Mesendoderm (in vitro differentiated cells): ENCODE measurements at regions not wholly inside any gene's neighbourhood (a gene's known extent, or its start where the extent isn't known, plus 50 kb on each side); places are given as distances from the start of the nearest gene placed in this dataset.
A peak's percentile ranks its signal among the peaks of the same experiment; 100 is the strongest.

Source experiments
- DNase-seq: peaks from one replicate; pipeline ENCODE4 v3.0.0; 2013
- H2AK5ac ChIP-seq: 2 replicates; pipeline ENCODE4 v1.6.1; 2013; ENCODE audit warnings: low read length, inconsistent platforms
- H2BK120ac ChIP-seq: 2 replicates; pipeline ENCODE4 v1.6.1; 2013; ENCODE audit warnings: low read depth, mild to moderate bottlenecking, low read length, moderate library complexity, mixed read lengths
- H2BK15ac ChIP-seq: replicated peaks from 2 replicates; pipeline ENCODE4 v1.6.1; 2013; ENCODE audit warnings: low read depth, mild to moderate bottlenecking, moderate library complexity
- H2BK5ac ChIP-seq: 2 replicates; pipeline ENCODE4 v1.6.1; 2013; ENCODE audit warnings: low read length, inconsistent platforms
- H3K18ac ChIP-seq: 2 replicates; pipeline ENCODE4 v1.6.1; 2013; ENCODE audit warnings: mild to moderate bottlenecking, low read length, mixed read lengths
- H3K23ac ChIP-seq: one replicate; pipeline ENCODE4 v1.6.1; 2013; ENCODE audit warnings: low read length
- H3K27ac ChIP-seq: 2 replicates; pipeline ENCODE4 v1.5.1; 2013; ENCODE audit warnings: low read depth, mild to moderate bottlenecking, inconsistent platforms, low read length, moderate library complexity
- H3K27me3 ChIP-seq: 2 replicates; pipeline ENCODE4 v1.6.1; 2013; ENCODE audit warnings: low read length, control low read depth, mild to moderate bottlenecking, inconsistent platforms; ENCODE audit not compliant: insufficient read depth, poor library complexity
- H3K36me3 ChIP-seq: 2 replicates; pipeline ENCODE4 v1.6.1; 2013; ENCODE audit warnings: low read length, inconsistent platforms; ENCODE audit not compliant: control insufficient read depth, insufficient read depth
- H3K4ac ChIP-seq: one replicate; pipeline ENCODE4 v1.6.1; 2013; ENCODE audit warnings: low read depth, mild to moderate bottlenecking, low read length, moderate library complexity
- H3K4me1 ChIP-seq: 2 replicates; pipeline ENCODE4 v1.6.1; 2013; ENCODE audit warnings: low read depth, low read length, inconsistent platforms; ENCODE audit not compliant: control insufficient read depth
- H3K4me2 ChIP-seq: 2 replicates; pipeline ENCODE4 v1.6.1; 2013; ENCODE audit warnings: low read length
- H3K4me3 ChIP-seq: 2 replicates; pipeline ENCODE4 v1.5.1; 2013; ENCODE audit warnings: mild to moderate bottlenecking, low read length
- H3K56ac ChIP-seq: one replicate; pipeline ENCODE4 v1.6.1; 2013; ENCODE audit warnings: low read length
- H3K79me1 ChIP-seq: 2 replicates; pipeline ENCODE4 v1.6.1; 2013; ENCODE audit warnings: low read length, inconsistent platforms
- H3K79me2 ChIP-seq: 2 replicates; pipeline ENCODE4 v1.6.1; 2013; ENCODE audit warnings: mild to moderate bottlenecking, low read length; ENCODE audit not compliant: control insufficient read depth, insufficient read depth
- H3K9ac ChIP-seq: 2 replicates; pipeline ENCODE4 v1.6.1; 2013; ENCODE audit warnings: low read length, inconsistent platforms
- H4K5ac ChIP-seq: one replicate; pipeline ENCODE4 v1.6.1; 2013; ENCODE audit warnings: low read length
- H4K8ac ChIP-seq: one replicate; pipeline ENCODE4 v1.6.1; 2013; ENCODE audit warnings: low read depth, mild to moderate bottlenecking, control low read depth, low read length, moderate library complexity
- WGBS: extraction: QIAGEN DNeasy Blood & Tissue Kit; methylation state at CpG from one replicate; pipeline ENCODE4 v1.1.7; 2013; ENCODE audit warnings: low lambda C conversion rate, missing lambda C conversion rate; ENCODE audit not compliant: insufficient coverage; ENCODE audit errors: extremely low coverage; 5-methylcytosine and 5-hydroxymethylcytosine counted together

DNA sequence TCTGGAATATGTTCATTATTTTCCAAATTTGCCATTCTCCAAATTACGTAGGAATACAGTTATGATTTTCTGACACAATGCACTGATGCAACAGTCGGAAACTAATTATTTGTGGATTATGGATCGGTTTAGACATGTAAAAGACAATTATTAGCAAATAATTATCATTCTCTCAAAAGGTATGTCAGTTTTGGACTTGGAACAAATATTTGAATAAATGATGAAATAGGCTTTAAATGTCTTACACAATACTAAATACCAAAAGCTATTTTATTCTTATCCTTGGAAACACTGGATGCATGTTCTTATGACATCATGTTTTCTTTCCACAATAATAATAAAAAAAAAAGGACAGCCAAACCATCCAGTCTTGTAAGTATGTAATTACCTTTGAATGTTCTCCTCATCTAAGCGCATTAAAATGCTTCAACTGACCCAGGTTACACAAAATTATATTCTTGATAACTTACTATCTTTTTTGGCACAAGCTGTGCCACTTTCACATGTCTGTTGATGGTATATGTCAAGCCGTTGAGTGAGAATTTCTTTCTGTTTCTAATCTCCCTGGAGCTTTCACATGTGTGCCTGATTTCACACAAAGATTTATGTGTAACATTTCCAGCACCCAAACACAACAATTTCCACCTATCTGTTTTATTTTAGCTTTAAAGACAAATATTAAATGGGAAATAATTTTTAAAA, 238.5 kb upstream of the ZNF385D start:
- Histone ChIP-seq H3K18ac (no peak overlapping the region), H3K9ac (no peak overlapping the region), H3K4me3 (no peak overlapping the region), H3K4ac (no peak overlapping the region), H3K23ac (no peak overlapping the region), H3K36me3 (no peaks in the 10 kb centered on the region), H4K8ac (no peak overlapping the region), H2BK15ac (no peak overlapping the region), H2BK5ac (no peak overlapping the region), H3K56ac (no peak overlapping the region), H3K79me2 (no peaks in the 10 kb centered on the region), H3K27ac (no peak overlapping the region), H2AK5ac (no peak overlapping the region), H4K5ac (no peak overlapping the region), H3K27me3 (no peaks in the 10 kb centered on the region), H3K4me2 (no peak overlapping the region), H3K4me1 (no peaks in the 10 kb centered on the region), H3K79me1 (no peaks in the 10 kb centered on the region), H2BK120ac (no peak overlapping the region)
- DNase-seq = no peak
- WGBS = no CpG with 5 or more reads among the region's 5 CpGs

DNA sequence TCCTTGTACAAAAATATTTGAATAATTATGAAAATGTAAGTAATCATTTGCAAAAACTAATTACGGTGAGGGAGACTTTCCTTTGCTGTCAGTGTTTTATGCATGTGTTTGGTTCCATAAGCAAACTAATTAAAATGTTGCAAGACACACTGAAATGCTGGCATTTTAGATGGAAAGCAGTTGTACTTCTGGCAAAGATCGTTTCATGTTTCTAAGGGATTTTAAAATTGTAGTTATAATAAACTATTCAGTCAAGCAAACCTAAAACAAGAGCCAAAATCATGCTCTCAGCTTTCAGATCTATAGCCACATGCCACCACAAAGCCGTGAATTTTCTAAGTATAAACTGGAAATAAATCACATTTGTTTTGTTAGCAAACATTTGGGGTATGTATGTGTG, 240.1 kb upstream of the ZNF385D start:
- Histone ChIP-seq H4K8ac (no peak overlapping the region), H2AK5ac (no peak overlapping the region), H3K4me2 (no peak overlapping the region), H4K5ac (no peak overlapping the region), H3K27me3 (no peaks in the 10 kb centered on the region), H2BK15ac (no peak overlapping the region), H3K27ac (no peak overlapping the region), H2BK5ac (no peak overlapping the region), H3K4me3 (no peak overlapping the region), H3K4me1 (no peaks in the 10 kb centered on the region), H3K9ac (no peak overlapping the region), H3K23ac (no peak overlapping the region), H3K79me1 (no peaks in the 10 kb centered on the region), H3K18ac (no peak overlapping the region), H2BK120ac (no peak overlapping the region), H3K56ac (no peak overlapping the region), H3K79me2 (no peaks in the 10 kb centered on the region), H3K36me3 (no peaks in the 10 kb centered on the region), H3K4ac (no peak overlapping the region)
- WGBS = no CpG with 5 or more reads among the region's 3 CpGs
- DNase-seq = no peak

DNA sequence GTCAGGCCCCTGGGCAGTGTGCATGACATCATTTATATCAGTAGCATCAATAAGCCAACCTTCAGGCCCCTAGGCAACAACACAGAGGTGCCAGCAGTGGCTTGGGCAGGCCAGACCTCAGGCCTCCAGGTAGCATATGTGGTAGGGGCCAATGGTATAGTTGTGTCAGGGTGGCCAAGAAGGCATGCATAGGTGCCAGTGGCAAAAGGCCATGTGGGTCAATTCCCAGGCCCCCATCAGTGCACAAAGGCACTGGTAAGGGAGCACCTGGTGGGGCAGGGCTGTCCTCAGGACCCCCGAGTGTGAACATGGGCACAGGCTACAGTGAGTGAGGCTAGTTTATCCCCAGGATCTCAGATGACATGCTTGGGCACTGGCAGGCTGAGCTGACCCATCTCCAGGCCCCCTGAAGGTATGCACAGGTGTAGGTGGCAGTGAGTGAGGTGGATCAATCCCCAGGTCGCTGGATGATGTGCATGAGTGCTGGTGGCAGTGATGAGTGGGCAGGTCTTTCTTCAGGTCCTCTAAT, 244.1 kb upstream of the ZNF385D start:
- H2BK15ac ChIP-seq = no peak overlapping the region
- H3K4me2 ChIP-seq = no peak overlapping the region
- no peaks in the 10 kb centered on the region for H3K27me3 ChIP-seq
- no peak overlapping the region for H3K27ac ChIP-seq
- H4K8ac ChIP-seq = no peak overlapping the region
- H4K5ac ChIP-seq = no peak overlapping the region
- no peak overlapping the region for H2AK5ac ChIP-seq
- H3K36me3 ChIP-seq = no peaks in the 10 kb centered on the region
- no peak for DNase-seq
- no peak overlapping the region for H3K9ac ChIP-seq
- no peak overlapping the region for H3K23ac ChIP-seq
- no peak overlapping the region for H3K56ac ChIP-seq
- H3K18ac ChIP-seq = no peak overlapping the region
- WGBS = no CpG with 5 or more reads among the region's 2 CpGs
- no peak overlapping the region for H2BK120ac ChIP-seq
- no peak overlapping the region for H3K4ac ChIP-seq
- no peaks in the 10 kb centered on the region for H3K79me2 ChIP-seq
- no peak overlapping the region for H2BK5ac ChIP-seq
- no peaks in the 10 kb centered on the region for H3K79me1 ChIP-seq
- H3K4me1 ChIP-seq = no peaks in the 10 kb centered on the region
- H3K4me3 ChIP-seq = no peak overlapping the region

DNA sequence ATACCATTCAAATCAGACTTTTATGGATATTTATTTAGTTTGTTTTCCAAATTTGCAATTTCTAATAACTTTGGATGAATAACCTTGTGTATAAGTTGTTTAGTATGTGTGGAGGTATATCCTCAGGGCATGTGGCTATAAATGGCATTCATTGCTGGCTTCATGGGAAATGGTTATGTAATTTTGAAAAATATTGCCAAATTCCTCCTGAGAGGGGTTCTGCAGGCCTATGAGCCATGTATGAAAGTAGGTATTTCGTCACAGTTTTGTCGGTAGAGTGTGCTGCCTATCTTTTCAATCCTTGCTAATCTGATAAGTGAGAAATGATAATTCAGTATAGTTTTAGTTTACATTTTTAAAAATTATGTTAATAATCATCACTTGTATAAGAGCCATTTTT, 256.4 kb upstream of the ZNF385D start:
- Histone ChIP-seq H3K18ac (no peak overlapping the region), H3K79me2 (no peaks in the 10 kb centered on the region), H3K27ac (no peak overlapping the region), H2BK15ac (no peak overlapping the region), H3K79me1 (no peaks in the 10 kb centered on the region), H3K23ac (no peak overlapping the region), H4K8ac (no peak overlapping the region), H3K27me3 (no peaks in the 10 kb centered on the region), H4K5ac (no peak overlapping the region), H3K56ac (no peak overlapping the region), H3K4me1 (no peaks in the 10 kb centered on the region), H2AK5ac (no peak overlapping the region), H2BK120ac (no peak overlapping the region), H3K36me3 (no peaks in the 10 kb centered on the region), H3K4ac (no peak overlapping the region), H3K4me2 (no peak overlapping the region), H3K9ac (no peak overlapping the region), H2BK5ac (no peak overlapping the region), H3K4me3 (no peak overlapping the region)
- DNase-seq = no peak
- no CpG with 5 or more reads among the region's 2 CpGs for WGBS

- Histone ChIP-seq H3K27me3 (no peaks in the 10 kb centered on the region), H3K4me1 (peaks cover 3% of the 10 kb centered on the region), H3K56ac (no peak overlapping the region), H3K4me2 (no peak overlapping the region), H2BK120ac (no peak overlapping the region), H3K4me3 (no peak overlapping the region), H2BK15ac (no peak overlapping the region), H3K23ac (no peak overlapping the region), H3K79me1 (no peaks in the 10 kb centered on the region), H4K5ac (no peak overlapping the region), H3K79me2 (no peaks in the 10 kb centered on the region), H3K18ac (no peak overlapping the region), H3K36me3 (no peaks in the 10 kb centered on the region), H2AK5ac (no peak overlapping the region), H3K27ac (no peak overlapping the region), H4K8ac (no peak overlapping the region), H3K4ac (no peak overlapping the region), H2BK5ac (no peak overlapping the region), H3K9ac (no peak overlapping the region)
- no CpG with 5 or more reads among the region's 2 CpGs for WGBS
- no peak for DNase-seq
Observed at GRCh38 chr3:22010997-22011396, 260.0 kb upstream of the ZNF385D start.

DNA sequence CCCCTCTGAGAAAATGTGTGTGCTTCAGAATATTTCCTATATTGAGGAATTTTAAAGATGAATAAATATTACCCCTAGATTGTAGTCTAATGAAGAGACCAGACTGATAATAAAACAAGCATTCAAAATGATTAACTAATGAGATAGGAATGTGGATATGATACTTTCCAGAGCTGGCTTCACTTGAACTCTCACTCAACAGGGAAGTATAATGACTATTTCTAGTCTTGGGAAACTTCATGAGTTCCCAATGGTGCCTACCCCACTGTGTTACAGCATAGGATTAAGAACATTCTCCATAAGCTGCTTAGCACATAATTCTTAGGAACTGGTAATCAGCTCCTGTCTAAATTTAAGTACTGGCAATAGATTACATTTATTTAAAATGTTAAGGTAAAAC, 261.5 kb upstream of the ZNF385D start:
- DNase-seq = peak; percentile 10
- H3K4me2 ChIP-seq = no peak overlapping the region
- H2BK120ac ChIP-seq = no peak overlapping the region
- H3K36me3 ChIP-seq = no peaks in the 10 kb centered on the region
- H3K4me3 ChIP-seq = no peak overlapping the region
- no peak overlapping the region for H2BK5ac ChIP-seq
- no peak overlapping the region for H2AK5ac ChIP-seq
- no peak overlapping the region for H3K27ac ChIP-seq
- no peak overlapping the region for H3K23ac ChIP-seq
- H3K79me1 ChIP-seq = no peaks in the 10 kb centered on the region
- H3K27me3 ChIP-seq = no peaks in the 10 kb centered on the region
- no peak overlapping the region for H4K8ac ChIP-seq
- no peak overlapping the region for H3K56ac ChIP-seq
- H3K9ac ChIP-seq = no peak overlapping the region
- peaks cover 3% of the 10 kb centered on the region for H3K4me1 ChIP-seq
- no peak overlapping the region for H3K18ac ChIP-seq
- H4K5ac ChIP-seq = no peak overlapping the region
- no peak overlapping the region for H3K4ac ChIP-seq
- no peak overlapping the region for H2BK15ac ChIP-seq
- no peaks in the 10 kb centered on the region for H3K79me2 ChIP-seq
